Epithelial cell of proximal tubule (primary cell): ENCODE measurements at regions not wholly inside any gene's neighbourhood (a gene's known extent, or its start where the extent isn't known, plus 50 kb on each side); places are given as distances from the start of the nearest gene placed in this dataset.

Experiments
- DNase-seq: peaks from one replicate; pipeline ENCODE4 v3.0.0-alpha.2; 2011; ENCODE audit warnings: low read depth
- H3K4me3 ChIP-seq: 2 replicates; pipeline ENCODE4 v1.5.1; 2011; ENCODE audit warnings: low read depth, mild to moderate bottlenecking, low read length
- CTCF ChIP-seq: conservative IDR thresholded peaks from 2 replicates; pipeline ENCODE4 v1.5.1; 2012; ENCODE audit warnings: low read depth, mild to moderate bottlenecking, low read length

DNA sequence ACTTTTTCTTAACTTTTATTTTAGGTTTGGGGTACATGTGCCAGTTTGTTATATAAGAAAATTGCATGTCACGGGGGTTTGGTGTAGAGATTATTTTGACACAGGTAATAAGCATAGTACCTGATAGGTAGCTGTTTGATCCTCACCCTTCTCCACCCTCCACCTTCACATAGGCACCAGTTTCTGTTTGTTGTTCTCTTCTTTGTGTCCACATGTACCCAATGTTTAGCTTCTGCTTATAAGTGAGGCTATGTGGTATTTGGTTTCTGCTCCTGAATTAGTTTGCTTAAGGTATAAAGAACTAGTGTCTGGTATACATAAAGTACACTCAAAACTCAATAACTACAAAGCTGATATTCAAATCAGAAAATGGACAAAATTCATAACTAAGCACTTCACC is 654.6 kb upstream of the LINC00305 start:
- TF ChIP-seq CTCF, result no peak
- DNase-seq, result no peak

DNA sequence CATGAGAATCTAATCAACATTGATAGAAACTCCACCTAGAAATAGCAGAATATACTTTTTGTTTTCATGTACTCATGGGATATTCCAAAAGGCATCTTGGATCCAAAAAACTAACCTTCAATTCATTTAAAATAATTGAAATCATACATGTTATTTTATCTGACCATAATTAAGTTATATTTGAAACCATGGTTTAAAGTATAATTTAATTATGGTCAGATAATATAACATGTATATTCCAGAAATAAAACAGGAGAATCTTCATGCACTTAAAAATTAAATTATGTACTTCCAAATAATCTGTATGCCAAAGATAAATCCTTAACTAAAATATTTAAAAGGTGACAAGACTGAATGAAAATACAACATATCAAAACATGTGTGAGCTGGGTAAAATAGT is 651.3 kb upstream of the LINC00305 start:
- no peak for TF ChIP-seq CTCF

More for the DNA sequence above, 654.6 kb upstream of the LINC00305 start:
- no peak overlapping the region for H3K4me3 ChIP-seq

GRCh38 chr18:64799376-64799775 is 650.5 kb upstream of the LINC00305 start:
- TF ChIP-seq CTCF, result no peak
- no peak overlapping the region for H3K4me3 ChIP-seq
- DNase-seq, result no peak

More for the DNA sequence above, 651.3 kb upstream of the LINC00305 start:
- no peak for DNase-seq
- H3K4me3 ChIP-seq, result no peak overlapping the region

DNA sequence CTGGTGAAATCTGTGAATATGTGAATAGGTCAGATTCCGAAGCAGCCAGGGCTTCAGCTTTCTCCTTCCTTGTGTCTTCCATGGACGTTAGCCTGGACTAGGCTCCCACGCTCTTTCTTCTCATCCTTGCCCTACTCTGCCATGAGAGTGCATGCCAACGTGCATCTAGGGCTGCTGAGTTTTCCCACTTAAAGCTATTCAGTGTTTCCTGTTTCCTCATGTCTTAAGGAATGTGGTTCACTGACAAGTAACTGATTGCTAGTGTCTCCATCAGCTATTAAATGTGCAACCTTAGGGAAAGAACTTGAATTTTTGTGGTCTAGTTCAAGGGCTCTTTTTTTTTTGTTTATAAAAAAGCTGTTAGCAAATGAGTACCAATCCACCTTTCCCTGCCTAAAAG is 642.3 kb upstream of the LINC00305 start:
- no peak overlapping the region for H3K4me3 ChIP-seq
- DNase-seq, result no peak
- no peak for TF ChIP-seq CTCF

DNA sequence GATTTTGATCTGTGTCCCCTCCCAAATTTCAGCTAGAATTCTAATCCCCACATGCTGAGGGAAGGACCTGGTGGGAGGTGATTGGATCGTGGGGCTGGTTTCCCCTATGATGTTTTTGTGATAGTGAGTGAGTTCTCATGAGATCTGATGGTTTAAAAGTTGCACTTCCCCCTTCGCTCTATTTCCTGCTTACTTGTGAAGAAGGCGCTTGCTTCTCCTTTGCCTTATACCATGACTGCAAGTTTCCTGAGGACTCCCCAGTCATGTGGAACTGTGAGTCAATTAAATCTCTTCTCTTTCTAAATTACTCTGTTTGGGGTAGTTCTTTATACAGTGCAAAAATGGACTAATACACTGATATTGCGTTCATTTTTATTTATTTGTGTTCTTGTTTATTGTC is 636.8 kb upstream of the LINC00305 start:
- TF ChIP-seq CTCF, result no peak
- H3K4me3 ChIP-seq, result no peak overlapping the region
- DNase-seq, result no peak

DNA sequence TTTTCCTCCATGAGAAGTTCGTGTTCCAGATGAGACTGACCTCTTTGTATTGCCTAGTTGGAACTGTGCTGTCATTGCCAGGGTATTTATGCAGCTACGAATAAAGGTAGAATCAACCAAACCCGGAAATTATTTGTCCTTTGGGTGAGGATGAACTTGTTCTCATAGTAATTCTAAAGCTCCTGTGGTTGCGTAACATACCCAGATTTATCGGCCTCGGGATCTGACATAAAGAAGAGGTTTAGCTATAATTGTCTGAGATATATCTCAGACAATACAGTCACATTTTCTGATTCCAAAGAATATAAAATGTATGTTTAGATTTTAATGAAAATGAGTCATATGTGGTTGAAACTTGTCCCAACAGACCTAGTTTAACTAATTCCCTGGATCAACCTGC is 628.7 kb upstream of the LINC00305 start:
- TF ChIP-seq CTCF, result no peak
- no peak for DNase-seq
- no peak overlapping the region for H3K4me3 ChIP-seq

- no peak overlapping the region for H3K4me3 ChIP-seq
- DNase-seq, result no peak
- no peak for TF ChIP-seq CTCF
Observed at GRCh38 chr18:64765908-64766307, 617.0 kb upstream of the LINC00305 start.
